WTC11 (cell line): ENCODE measurements at regions not wholly inside any gene's neighbourhood (a gene's known extent, or its start where the extent isn't known, plus 50 kb on each side); places are given as distances from the start of the nearest gene placed in this dataset.
A peak's percentile ranks its signal among the peaks of the same experiment; 100 is the strongest.

ENCODE experiments used
- ATAC-seq: fragments of 200-7000 bp; cut with Tn5 transposase; 2 replicates; pipeline ENCODE4 v1.10.0; 2021; ENCODE audit warnings: mild to moderate bottlenecking, moderate library complexity
- CTCF ChIA-PET: fragments of 300-600 bp; sonication (Branson Sonifier 250); formaldehyde crosslinking; loops from one replicate; lab custom pipeline; 2021; ENCODE audit warnings: antibody characterized with exemption; lab: Charles Lee
- POLR2A ChIA-PET: fragments of 350-600 bp; sonication (Branson Sonifier 250); formaldehyde crosslinking; loops from one replicate; lab custom pipeline; 2021; ENCODE audit warnings: antibody characterized with exemption; lab: Charles Lee
- DNase-seq: peaks from one replicate; pipeline ENCODE4 v3.0.0; 2021; ENCODE audit warnings: low spot score
- H3K27ac Mint-ChIP-seq: 2 replicates; pipeline ENCODE4 v1.8.0; 2021; ENCODE audit warnings: mixed read lengths
- H3K27me3 Mint-ChIP-seq: 2 replicates; pipeline ENCODE4 v1.8.0; 2021; ENCODE audit warnings: low read depth, mild to moderate bottlenecking, moderate library complexity, mixed read lengths
- H3K36me3 Mint-ChIP-seq: 2 replicates; pipeline ENCODE4 v1.8.0; 2021; ENCODE audit warnings: mixed read lengths
- H3K4me1 Mint-ChIP-seq: 2 replicates; pipeline ENCODE4 v1.8.0; 2022; ENCODE audit warnings: mixed read lengths
- H3K4me3 Mint-ChIP-seq: 2 replicates; pipeline ENCODE4 v1.8.0; 2021; ENCODE audit warnings: mild to moderate bottlenecking, moderate library complexity, mixed read lengths
- H3K9me3 Mint-ChIP-seq: 2 replicates; pipeline ENCODE4 v1.8.0; 2021; ENCODE audit warnings: mixed read lengths
- AFF4 ChIP-seq: sonication (generic); formaldehyde crosslinking; IDR thresholded peaks from 2 replicates; pipeline ENCODE4 v1.8.1; 2023; ENCODE audit warnings: mild to moderate bottlenecking, missing genetic modification reagents, borderline replicate concordance
- AR ChIP-seq: fragments of 250-450 bp; sonication (Bioruptor Pico); IDR thresholded peaks from 2 replicates; pipeline ENCODE4 v1.9.0; 2021; ENCODE audit warnings: mild to moderate bottlenecking
- FOXK1 ChIP-seq: sonication (generic); formaldehyde crosslinking; IDR thresholded peaks from 2 replicates; pipeline ENCODE4 v1.8.0; 2022; ENCODE audit warnings: mild to moderate bottlenecking, moderate library complexity, missing genetic modification reagents
- GABPB1 ChIP-seq: sonication (generic); formaldehyde crosslinking; IDR thresholded peaks from 2 replicates; pipeline ENCODE4 v1.8.1; 2023; ENCODE audit warnings: mild to moderate bottlenecking, missing genetic modification reagents
- GRHL2 ChIP-seq: fragments of 250-450 bp; sonication (Bioruptor Pico); IDR thresholded peaks from 2 replicates; pipeline ENCODE4 v1.8.0; 2022; ENCODE audit warnings: mild to moderate bottlenecking, moderate library complexity; ENCODE audit not compliant: insufficient replicate concordance, severe bottlenecking
- GTF2I ChIP-seq: fragments of 250-450 bp; sonication (Bioruptor Pico); conservative IDR thresholded peaks from 2 replicates; pipeline ENCODE4 v1.4.0; 2021; ENCODE audit warnings: mild to moderate bottlenecking
- JAZF1 ChIP-seq: fragments of 250-450 bp; sonication (Bioruptor Pico); IDR thresholded peaks from 2 replicates; pipeline ENCODE4 v1.9.0; 2021; ENCODE audit warnings: moderate library complexity, mild to moderate bottlenecking, inconsistent platforms
- NR1H2 ChIP-seq: sonication (generic); formaldehyde crosslinking; IDR thresholded peaks from 2 replicates; pipeline ENCODE4 v1.9.0; 2021; ENCODE audit warnings: mild to moderate bottlenecking, moderate library complexity, missing genetic modification reagents
- RORB ChIP-seq: fragments of 250-450 bp; sonication (Bioruptor Pico); IDR thresholded peaks from 2 replicates; pipeline ENCODE4 v1.9.0; 2021; ENCODE audit warnings: mild to moderate bottlenecking
- SMAD4 ChIP-seq: sonication (generic); formaldehyde crosslinking; IDR thresholded peaks from 2 replicates; pipeline ENCODE4 v1.8.0; 2022; ENCODE audit warnings: mild to moderate bottlenecking, missing genetic modification reagents
- SP1 ChIP-seq: sonication (generic); formaldehyde crosslinking; conservative IDR thresholded peaks from 2 replicates; pipeline ENCODE4 v1.8.1; 2022; ENCODE audit warnings: missing genetic modification reagents
- TEAD1 ChIP-seq: sonication (generic); formaldehyde crosslinking; IDR thresholded peaks from 2 replicates; pipeline ENCODE4 v1.8.0; 2022; ENCODE audit warnings: mild to moderate bottlenecking, missing genetic modification reagents
- ZNF219 ChIP-seq: sonication (generic); formaldehyde crosslinking; IDR thresholded peaks from 2 replicates; pipeline ENCODE4 v1.8.0; 2023; ENCODE audit warnings: missing genetic modification reagents, mild to moderate bottlenecking, borderline replicate concordance
- TF ChIP-seq, protein P1 (sequence below): sonication (generic); formaldehyde crosslinking; IDR thresholded peaks from 2 replicates; pipeline ENCODE4 v1.8.0; 2023; ENCODE audit warnings: mild to moderate bottlenecking, missing genetic modification reagents
- TF ChIP-seq, protein P2 (sequence below): sonication (generic); formaldehyde crosslinking; IDR thresholded peaks from 2 replicates; pipeline ENCODE4 v1.8.1; 2023; ENCODE audit warnings: mild to moderate bottlenecking, missing genetic modification reagents
- TF ChIP-seq, protein P3 (sequence below): sonication (generic); formaldehyde crosslinking; IDR thresholded peaks from 2 replicates; pipeline ENCODE4 v1.8.0; 2023; ENCODE audit warnings: missing genetic modification reagents

GRCh38 chr4:134636338-134637051, 434.9 kb upstream of the PABPC4L start:
- no peaks in the 10 kb centered on the region for H3K9me3 Mint-ChIP-seq
- H3K27ac Mint-ChIP-seq, result peak overlapping the region; percentile 60; the same call in 1 of the 2 replicates
- DNase-seq (no peak), ATAC-seq (peak; percentile 52)
- no peak for TF ChIP-seq NR1H2 (CRISPR knock-in tag)
- no peak for TF ChIP-seq GRHL2 (CRISPR knock-in tag)
- no peak for TF ChIP-seq SP1
- no peak for TF ChIP-seq TEAD1 (CRISPR knock-in tag)
- POLR2A ChIA-PET, result no interaction called here
- H3K4me1 Mint-ChIP-seq, result peaks cover 36% of the 10 kb centered on the region
- no peak overlapping the region for H3K4me3 Mint-ChIP-seq
- CTCF ChIA-PET, result interaction anchor here (0.9 kb wide), 1 partner anchor 9 kb away, joined by 3 read pairs; no protein-coding TSS in a partner anchor
- no peaks in the 10 kb centered on the region for H3K36me3 Mint-ChIP-seq
- H3K27me3 Mint-ChIP-seq, result no peaks in the 10 kb centered on the region

- DNase-seq (no peak), ATAC-seq (no peak)
- Mint-ChIP-seq H3K4me3 (no peak overlapping the region), H3K27me3 (no peaks in the 10 kb centered on the region), H3K27ac (no peak overlapping the region), H3K9me3 (no peaks in the 10 kb centered on the region), H3K36me3 (0 out of 2 replicates have a peak, but pooled peaks cover 2% of the 10 kb centered on the region), H3K4me1 (peaks cover 35% of the 10 kb centered on the region)
- ChIA-PET CTCF (no interaction called here), POLR2A (no interaction called here)
- TF ChIP-seq, protein P1, sequence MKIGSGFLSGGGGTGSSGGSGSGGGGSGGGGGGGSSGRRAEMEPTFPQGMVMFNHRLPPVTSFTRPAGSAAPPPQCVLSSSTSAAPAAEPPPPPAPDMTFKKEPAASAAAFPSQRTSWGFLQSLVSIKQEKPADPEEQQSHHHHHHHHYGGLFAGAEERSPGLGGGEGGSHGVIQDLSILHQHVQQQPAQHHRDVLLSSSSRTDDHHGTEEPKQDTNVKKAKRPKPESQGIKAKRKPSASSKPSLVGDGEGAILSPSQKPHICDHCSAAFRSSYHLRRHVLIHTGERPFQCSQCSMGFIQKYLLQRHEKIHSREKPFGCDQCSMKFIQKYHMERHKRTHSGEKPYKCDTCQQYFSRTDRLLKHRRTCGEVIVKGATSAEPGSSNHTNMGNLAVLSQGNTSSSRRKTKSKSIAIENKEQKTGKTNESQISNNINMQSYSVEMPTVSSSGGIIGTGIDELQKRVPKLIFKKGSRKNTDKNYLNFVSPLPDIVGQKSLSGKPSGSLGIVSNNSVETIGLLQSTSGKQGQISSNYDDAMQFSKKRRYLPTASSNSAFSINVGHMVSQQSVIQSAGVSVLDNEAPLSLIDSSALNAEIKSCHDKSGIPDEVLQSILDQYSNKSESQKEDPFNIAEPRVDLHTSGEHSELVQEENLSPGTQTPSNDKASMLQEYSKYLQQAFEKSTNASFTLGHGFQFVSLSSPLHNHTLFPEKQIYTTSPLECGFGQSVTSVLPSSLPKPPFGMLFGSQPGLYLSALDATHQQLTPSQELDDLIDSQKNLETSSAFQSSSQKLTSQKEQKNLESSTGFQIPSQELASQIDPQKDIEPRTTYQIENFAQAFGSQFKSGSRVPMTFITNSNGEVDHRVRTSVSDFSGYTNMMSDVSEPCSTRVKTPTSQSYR, result no peak
- TF ChIP-seq RORB (CRISPR knock-in tag) (no peak), GTF2I (CRISPR knock-in tag) (no peak), FOXK1 (CRISPR knock-in tag) (no peak), JAZF1 (CRISPR knock-in tag) (no peak), AR (no peak), SMAD4 (CRISPR knock-in tag) (no peak), AFF4 (CRISPR knock-in tag) (no peak), GABPB1 (CRISPR knock-in tag) (no peak), GRHL2 (CRISPR knock-in tag) (no peak), ZNF219 (CRISPR knock-in tag) (no peak)
- TF ChIP-seq, protein P2, sequence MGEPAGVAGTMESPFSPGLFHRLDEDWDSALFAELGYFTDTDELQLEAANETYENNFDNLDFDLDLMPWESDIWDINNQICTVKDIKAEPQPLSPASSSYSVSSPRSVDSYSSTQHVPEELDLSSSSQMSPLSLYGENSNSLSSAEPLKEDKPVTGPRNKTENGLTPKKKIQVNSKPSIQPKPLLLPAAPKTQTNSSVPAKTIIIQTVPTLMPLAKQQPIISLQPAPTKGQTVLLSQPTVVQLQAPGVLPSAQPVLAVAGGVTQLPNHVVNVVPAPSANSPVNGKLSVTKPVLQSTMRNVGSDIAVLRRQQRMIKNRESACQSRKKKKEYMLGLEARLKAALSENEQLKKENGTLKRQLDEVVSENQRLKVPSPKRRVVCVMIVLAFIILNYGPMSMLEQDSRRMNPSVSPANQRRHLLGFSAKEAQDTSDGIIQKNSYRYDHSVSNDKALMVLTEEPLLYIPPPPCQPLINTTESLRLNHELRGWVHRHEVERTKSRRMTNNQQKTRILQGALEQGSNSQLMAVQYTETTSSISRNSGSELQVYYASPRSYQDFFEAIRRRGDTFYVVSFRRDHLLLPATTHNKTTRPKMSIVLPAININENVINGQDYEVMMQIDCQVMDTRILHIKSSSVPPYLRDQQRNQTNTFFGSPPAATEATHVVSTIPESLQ (CRISPR knock-in tag), result no peak
- TF ChIP-seq, protein P3, sequence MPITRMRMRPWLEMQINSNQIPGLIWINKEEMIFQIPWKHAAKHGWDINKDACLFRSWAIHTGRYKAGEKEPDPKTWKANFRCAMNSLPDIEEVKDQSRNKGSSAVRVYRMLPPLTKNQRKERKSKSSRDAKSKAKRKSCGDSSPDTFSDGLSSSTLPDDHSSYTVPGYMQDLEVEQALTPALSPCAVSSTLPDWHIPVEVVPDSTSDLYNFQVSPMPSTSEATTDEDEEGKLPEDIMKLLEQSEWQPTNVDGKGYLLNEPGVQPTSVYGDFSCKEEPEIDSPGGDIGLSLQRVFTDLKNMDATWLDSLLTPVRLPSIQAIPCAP (CRISPR knock-in tag), result no peak
These were observed 432.7 kb upstream of the PABPC4L start for GRCh38 chr4:134634301-134634700.
